C4-2B (cell line): ENCODE measurements at regions not wholly inside any gene's neighbourhood (a gene's known extent, or its start where the extent isn't known, plus 50 kb on each side); places are given as distances from the start of the nearest gene placed in this dataset.

ENCODE experiments used
- H3K27ac ChIP-seq: fragments of 450-650 bp; 2 replicates; pipeline ENCODE4 v1.5.1; 2017
- ZFX ChIP-seq: fragments of 450-650 bp; IDR thresholded peaks from 2 replicates; pipeline ENCODE4 v1.6.1; 2017
- TF ChIP-seq, protein P1 (sequence below): fragments of 450-650 bp; conservative IDR thresholded peaks from 2 replicates; pipeline ENCODE4 v1.5.1; 2017; ENCODE audit warnings: mild to moderate bottlenecking

DNA sequence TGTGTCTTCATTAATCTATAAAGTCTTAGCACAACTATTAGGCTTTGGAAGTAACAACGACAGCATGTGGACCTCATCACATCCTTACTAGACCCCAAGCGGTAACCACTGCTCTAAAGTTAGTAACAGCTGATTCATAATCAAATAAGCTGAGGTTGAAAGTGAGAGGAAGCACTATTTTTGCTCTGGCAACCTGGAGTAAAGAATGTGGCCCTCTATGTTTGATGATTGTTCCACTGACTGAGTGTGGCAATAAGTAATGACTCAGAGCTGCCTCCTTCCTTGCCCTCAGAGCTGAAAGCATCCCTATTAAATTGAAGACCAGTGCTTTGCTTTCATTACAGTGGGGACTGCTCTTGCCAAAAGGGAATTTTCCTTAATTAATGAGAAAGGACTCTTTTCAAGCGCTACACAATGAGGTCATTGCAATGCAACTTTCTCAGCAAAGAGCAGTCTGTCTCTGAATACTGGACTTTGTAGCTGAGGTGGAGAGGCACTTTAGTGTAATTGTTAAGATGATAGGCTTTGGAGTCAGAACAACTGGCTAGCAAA, 906.1 kb upstream of the RAG2 start:
- H3K27ac ChIP-seq, result no peak overlapping the region
- no peak for TF ChIP-seq ZFX
- TF ChIP-seq, protein P1, sequence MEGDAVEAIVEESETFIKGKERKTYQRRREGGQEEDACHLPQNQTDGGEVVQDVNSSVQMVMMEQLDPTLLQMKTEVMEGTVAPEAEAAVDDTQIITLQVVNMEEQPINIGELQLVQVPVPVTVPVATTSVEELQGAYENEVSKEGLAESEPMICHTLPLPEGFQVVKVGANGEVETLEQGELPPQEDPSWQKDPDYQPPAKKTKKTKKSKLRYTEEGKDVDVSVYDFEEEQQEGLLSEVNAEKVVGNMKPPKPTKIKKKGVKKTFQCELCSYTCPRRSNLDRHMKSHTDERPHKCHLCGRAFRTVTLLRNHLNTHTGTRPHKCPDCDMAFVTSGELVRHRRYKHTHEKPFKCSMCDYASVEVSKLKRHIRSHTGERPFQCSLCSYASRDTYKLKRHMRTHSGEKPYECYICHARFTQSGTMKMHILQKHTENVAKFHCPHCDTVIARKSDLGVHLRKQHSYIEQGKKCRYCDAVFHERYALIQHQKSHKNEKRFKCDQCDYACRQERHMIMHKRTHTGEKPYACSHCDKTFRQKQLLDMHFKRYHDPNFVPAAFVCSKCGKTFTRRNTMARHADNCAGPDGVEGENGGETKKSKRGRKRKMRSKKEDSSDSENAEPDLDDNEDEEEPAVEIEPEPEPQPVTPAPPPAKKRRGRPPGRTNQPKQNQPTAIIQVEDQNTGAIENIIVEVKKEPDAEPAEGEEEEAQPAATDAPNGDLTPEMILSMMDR, result no peak

DNA sequence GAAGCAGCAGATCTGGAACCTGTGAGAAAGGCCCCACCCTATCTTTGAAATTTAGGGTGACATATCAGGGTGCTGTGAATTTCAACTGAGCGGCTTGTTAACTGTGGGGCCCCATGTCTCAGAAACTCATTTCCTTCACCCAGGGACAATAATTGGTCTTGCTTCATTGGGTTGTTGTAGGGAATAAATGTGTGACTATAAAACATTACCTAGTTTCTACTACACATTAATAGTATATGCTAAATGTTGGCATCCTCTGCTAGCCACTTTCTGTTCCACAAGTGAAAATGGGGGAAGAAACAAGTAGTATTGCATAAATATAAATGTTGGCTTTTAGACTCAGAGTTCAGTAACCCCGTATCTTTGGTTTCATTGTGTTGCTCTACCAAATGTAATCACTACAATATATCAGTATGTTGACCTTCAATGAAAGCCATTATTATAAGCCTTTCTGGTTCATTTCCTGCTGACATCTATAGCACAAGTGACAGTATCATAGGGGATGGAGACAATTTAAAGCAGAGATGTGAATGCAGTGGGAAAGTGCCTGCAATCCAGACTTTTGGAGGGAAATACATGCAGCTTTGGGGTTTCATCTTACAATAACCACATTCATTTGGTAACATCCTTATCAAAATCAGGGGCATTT, 905.5 kb upstream of the RAG2 start:
- TF ChIP-seq ZFX, result no peak
- TF ChIP-seq, protein P1, result no peak
- H3K27ac ChIP-seq, result no peak overlapping the region

DNA sequence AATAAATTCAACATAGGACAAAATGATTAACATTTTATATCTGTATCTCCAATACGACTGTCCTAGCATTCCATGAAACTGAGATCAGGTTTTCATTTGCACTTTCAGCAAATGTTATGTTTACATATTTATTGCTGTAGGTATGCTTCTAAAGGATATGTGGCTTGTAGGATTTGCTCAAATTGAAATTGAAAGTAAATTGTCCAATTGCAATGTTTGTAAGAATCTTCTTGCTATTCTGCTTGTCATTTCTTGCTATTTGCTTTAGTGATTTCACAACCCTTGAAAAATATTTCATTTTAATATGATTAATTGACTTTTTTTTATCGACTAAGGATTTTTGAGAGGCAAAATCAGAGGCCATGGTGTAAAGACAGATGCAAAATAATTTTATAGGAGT, 904.2 kb upstream of the RAG2 start:
- no peak overlapping the region for H3K27ac ChIP-seq
- TF ChIP-seq, protein P1, result no peak
- no peak for TF ChIP-seq ZFX

DNA sequence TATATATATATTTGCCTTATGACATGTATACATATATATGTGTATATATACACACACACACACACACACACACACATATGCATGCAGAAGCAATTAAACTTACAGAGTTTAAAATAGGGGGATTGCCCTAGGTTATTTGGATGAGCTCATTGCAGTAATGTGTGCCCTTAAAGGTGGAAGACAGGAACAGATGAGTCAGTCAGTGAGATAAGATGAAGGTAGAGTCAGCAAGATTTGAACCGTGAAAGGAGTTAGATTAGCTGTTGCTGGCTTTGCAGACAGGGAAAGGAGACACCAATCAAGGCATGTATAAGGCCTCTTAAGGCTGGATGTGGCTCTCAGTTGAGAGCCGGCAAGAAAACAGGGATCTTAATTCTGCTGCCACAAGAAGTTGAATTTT, 902.4 kb upstream of the RAG2 start:
- H3K27ac ChIP-seq, result no peak overlapping the region
- TF ChIP-seq ZFX, result no peak
- TF ChIP-seq, protein P1, result no peak

DNA sequence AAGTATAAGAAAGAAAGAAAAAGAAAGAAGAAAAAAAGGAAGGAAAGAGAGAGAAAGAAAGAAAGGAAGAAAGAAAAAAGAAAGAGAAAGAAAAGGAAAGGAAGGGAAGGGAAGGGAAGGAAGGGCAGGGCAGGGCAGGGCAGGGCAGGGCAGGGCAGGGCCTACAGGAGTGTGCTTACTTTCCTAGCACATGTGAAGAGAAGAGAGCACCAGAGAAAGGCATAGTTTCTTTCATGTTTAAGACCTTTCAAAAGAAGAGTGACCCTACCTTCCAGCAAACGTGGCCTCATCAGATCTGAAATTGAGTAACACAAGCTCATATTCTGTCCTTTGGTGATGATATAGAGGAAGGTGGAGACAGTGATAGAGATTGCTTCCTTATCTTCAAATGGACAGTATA, 899.3 kb upstream of the RAG2 start:
- TF ChIP-seq, protein P1, result no peak
- H3K27ac ChIP-seq, result no peak overlapping the region

DNA sequence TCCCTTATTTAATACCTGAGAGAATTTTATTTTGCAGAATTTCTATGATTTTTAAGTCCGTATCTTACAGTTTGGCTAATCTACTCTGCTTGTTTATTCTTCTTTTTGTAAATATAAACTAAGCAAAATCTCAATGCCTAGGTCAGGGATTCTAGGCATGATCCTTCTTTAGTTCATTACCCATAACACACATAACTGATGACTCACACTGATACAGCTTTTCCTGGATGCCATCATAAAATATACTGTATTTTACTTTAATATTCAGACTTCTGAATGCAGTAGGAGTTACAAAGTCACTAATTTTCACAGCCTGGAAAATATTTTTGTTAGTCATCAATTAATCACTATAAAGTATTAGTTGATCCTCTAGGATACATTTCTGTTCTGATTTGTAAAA, 898.2 kb upstream of the RAG2 start:
- no peak overlapping the region for H3K27ac ChIP-seq
- TF ChIP-seq ZFX, result no peak
- TF ChIP-seq, protein P1, result no peak

DNA sequence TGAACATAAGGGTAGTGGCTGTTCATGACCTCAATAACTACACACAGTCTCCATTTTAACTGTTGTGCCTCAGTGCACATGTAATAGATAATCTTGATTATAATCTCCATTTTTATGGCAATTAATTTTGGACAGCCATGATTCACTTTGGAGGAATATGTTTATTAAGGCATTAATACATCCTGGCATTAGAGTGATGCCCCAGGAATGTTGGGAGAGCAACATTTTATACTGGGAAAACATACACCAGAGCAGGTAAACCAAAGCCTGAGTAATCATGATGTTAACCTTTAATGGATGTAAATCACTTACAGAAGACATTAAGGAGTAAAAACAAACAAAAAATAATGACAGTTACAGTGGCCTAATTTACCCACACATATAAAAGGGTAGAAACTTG, 886.3 kb upstream of the RAG2 start:
- TF ChIP-seq ZFX, result no peak
- TF ChIP-seq, protein P1, result no peak
- no peak overlapping the region for H3K27ac ChIP-seq
